Prostate gland (tissue), 2 donors: ENCODE measurements at regions not wholly inside any gene's neighbourhood (a gene's known extent, or its start where the extent isn't known, plus 50 kb on each side); places are given as distances from the start of the nearest gene placed in this dataset.

Experiments used
- POLR2AphosphoS5 ChIP-seq: sonication (generic); formaldehyde crosslinking; IDR thresholded peaks from one replicate; pipeline ENCODE4 v1.6.1; 2017; ENCODE audit warnings: antibody characterized with exemption
- TF ChIP-seq, protein P1 (sequence below), 4 experiments: fragments of 200-600 bp in 2 of 4; fragments of 450-650 bp in 2 of 4; sonication (generic) in 2 of 4; IDR thresholded peaks; 1 replicate in 3 of 4; 2 replicates in 1 of 4; pipeline ENCODE4 v1.5.1; 2016 to 2019; ENCODE audit warnings: antibody characterized with exemption in 4 of 4, mild to moderate bottlenecking in 2 of 4, moderate library complexity in 2 of 4

DNA sequence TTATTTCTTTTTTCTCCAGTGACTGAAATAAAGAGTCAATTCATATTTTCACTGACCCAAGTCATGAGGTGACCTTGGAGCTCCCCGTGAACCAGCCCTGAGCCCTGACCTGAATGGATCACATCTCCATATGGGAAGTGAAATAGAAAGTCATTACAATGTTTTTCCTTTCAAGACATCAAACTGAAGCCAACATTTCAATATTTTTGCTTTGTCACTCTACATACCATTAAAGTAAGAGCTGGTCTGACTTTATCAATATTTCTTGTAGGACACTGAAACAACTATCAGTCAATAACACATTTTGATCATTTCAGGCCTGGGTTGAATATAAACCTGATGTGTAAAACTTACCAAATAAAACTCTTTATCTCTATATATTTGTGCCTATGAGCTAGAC is 249.8 kb upstream of the PHF14 start:
- TF ChIP-seq, protein P1, sequence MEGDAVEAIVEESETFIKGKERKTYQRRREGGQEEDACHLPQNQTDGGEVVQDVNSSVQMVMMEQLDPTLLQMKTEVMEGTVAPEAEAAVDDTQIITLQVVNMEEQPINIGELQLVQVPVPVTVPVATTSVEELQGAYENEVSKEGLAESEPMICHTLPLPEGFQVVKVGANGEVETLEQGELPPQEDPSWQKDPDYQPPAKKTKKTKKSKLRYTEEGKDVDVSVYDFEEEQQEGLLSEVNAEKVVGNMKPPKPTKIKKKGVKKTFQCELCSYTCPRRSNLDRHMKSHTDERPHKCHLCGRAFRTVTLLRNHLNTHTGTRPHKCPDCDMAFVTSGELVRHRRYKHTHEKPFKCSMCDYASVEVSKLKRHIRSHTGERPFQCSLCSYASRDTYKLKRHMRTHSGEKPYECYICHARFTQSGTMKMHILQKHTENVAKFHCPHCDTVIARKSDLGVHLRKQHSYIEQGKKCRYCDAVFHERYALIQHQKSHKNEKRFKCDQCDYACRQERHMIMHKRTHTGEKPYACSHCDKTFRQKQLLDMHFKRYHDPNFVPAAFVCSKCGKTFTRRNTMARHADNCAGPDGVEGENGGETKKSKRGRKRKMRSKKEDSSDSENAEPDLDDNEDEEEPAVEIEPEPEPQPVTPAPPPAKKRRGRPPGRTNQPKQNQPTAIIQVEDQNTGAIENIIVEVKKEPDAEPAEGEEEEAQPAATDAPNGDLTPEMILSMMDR (IDR thresholded peaks at IDR 0.05): no peak
- TF ChIP-seq POLR2AphosphoS5: no peak
